ENCODE measurements at regions not wholly inside any gene's neighbourhood (a gene's known extent, or its start where the extent isn't known, plus 50 kb on each side); places are given as distances from the start of the nearest gene placed in this dataset.

DNA sequence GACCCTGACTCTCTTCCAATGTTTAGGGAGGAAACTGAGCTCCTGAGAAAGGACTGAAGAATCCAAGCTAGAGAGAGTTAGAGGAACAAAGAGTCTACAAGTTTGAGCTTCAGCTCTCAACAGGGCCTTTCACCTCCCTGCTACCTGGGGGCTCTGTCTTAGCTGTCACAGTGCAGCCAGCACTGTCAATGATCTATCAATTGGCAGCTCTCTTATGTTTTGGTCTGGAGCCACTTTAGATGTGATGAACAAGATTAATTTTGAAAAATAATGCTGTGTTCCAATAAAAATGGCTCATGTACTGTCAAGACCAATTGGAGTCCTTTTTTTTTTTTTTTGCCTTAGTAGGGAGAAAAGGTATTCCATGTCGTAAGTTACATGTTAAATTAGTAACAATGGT lies 215.8 kb upstream of the TRIB2 start:
- TF ChIP-seq, protein P1, sequence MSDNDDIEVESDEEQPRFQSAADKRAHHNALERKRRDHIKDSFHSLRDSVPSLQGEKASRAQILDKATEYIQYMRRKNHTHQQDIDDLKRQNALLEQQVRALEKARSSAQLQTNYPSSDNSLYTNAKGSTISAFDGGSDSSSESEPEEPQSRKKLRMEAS (IDR thresholded peaks at IDR 0.05; ENCODE audit: insufficient read depth, insufficient read length) = no peak
- TF ChIP-seq POLR2A (IDR thresholded peaks at IDR 0.05; ENCODE audit: low read depth, low read length) (no peak), EZH2 (IDR thresholded peaks at IDR 0.05; ENCODE audit: borderline replicate concordance, low read depth, low read length, severe bottlenecking) (no peak), FOS (IDR thresholded peaks at IDR 0.05; ENCODE audit: borderline replicate concordance, insufficient read depth, low read length) (no peak), POLR2AphosphoS5 (IDR thresholded peaks at IDR 0.05; ENCODE audit: insufficient read depth, low read depth, low read length) (no peak), JUN (IDR thresholded peaks at IDR 0.05; ENCODE audit: borderline replicate concordance, insufficient read depth, insufficient read length, low read depth) (no peak)
- TF ChIP-seq, protein P2, sequence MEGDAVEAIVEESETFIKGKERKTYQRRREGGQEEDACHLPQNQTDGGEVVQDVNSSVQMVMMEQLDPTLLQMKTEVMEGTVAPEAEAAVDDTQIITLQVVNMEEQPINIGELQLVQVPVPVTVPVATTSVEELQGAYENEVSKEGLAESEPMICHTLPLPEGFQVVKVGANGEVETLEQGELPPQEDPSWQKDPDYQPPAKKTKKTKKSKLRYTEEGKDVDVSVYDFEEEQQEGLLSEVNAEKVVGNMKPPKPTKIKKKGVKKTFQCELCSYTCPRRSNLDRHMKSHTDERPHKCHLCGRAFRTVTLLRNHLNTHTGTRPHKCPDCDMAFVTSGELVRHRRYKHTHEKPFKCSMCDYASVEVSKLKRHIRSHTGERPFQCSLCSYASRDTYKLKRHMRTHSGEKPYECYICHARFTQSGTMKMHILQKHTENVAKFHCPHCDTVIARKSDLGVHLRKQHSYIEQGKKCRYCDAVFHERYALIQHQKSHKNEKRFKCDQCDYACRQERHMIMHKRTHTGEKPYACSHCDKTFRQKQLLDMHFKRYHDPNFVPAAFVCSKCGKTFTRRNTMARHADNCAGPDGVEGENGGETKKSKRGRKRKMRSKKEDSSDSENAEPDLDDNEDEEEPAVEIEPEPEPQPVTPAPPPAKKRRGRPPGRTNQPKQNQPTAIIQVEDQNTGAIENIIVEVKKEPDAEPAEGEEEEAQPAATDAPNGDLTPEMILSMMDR (IDR thresholded peaks at IDR 0.05; ENCODE audit: extremely low read depth in 1 of 2, insufficient read depth in 1 of 2, low read depth in 1 of 2, low read length in 2 of 2) = no peak

Data from endothelial cell of umbilical vein (primary cell).